NCI-H2029 (cell line): ENCODE measurements at regions not wholly inside any gene's neighbourhood (a gene's known extent, or its start where the extent isn't known, plus 50 kb on each side); places are given as distances from the start of the nearest gene placed in this dataset.

Source experiments
- DNase-seq: peaks from one replicate; lab custom pipeline; 2025; lab: John Stamatoyannopoulos, UW

- DNase-seq = no peak
Observed at GRCh38 chrX:42619068-42619467, 158.9 kb downstream of the PPP1R2C start.

GRCh38 chrX:42616981-42617380 is 161.0 kb downstream of the PPP1R2C start:
- DNase-seq = no peak

- DNase-seq = no peak
Observed at GRCh38 chrX:42615161-42615563, 162.8 kb downstream of the PPP1R2C start.

GRCh38 chrX:42606591-42606990 is 171.4 kb downstream of the PPP1R2C start:
- DNase-seq = no peak

DNA sequence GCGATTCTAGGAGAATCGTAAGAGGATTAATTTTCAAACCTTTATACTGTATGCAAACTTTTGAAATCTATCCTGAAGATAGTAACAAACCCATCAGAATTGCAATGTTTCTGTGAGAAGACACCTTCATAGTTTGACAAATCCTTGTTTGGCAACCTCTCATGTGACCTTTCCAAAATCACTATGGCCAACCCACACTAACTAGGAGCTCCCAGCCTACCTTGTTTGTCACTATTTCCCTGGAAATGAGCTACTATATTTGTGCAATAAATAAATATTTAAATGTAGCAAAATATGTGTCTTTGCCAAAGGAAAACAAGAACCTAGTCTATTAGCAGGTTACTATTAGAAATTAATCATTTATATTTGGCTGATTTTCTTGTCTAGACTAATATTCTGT is 173.7 kb downstream of the PPP1R2C start:
- no peak for DNase-seq

DNA sequence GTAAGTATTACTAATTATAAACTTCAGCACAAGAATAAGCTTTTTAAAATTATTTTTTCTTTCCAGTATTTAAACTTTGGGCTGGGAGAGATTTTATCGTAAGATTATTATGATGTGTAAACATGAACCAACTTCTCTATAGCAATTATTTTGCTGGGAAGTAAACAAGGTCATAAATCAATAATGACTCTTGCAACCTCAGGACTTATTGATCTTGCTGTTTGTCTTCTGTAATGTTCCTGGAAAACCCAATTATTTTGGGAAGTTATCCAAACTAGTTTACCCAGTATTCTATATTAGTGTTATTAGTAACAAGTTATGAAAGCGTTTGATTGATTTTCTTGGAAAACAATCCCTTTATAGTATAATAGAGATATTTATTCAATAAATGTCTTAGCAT is 174.9 kb downstream of the PPP1R2C start:
- DNase-seq = no peak

DNA sequence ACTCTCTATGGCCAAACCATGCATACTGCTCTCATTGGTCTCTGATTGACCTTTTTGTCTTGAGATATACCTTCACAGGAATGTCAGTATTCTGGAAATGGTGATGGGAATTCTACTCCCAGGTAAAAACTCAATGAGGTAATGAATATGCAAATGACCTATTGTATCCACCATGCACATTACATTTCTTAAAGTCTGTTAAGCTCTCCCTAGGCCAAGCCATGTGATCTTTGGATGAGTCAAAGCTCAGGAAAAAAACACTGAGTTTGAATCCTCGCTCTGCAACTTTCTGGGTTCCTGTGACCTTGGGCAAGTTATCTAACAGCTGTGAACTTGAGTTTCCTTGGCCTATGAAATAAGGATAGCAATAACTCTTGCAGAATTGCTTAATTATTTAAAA is 175.4 kb downstream of the PPP1R2C start:
- no peak for DNase-seq

DNA sequence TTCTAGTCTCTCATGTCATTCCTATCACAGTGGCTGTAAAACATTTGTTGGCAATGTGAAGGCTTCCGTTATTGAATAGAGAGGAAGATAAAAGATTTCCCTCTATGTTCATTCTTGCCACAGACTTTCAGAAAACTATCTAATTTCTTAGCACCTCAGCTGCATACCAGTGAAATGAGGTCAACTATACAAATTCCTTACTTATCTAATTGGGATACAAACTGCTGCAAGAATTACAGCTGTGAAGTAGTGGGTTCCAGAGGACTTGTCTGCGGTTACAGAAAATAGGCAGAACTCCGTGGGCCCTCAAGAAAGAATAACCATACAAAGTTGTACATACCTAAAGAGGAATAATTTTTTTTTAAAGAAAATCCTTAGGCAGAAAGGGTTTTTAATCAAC is 175.8 kb downstream of the PPP1R2C start:
- no peak for DNase-seq

DNA sequence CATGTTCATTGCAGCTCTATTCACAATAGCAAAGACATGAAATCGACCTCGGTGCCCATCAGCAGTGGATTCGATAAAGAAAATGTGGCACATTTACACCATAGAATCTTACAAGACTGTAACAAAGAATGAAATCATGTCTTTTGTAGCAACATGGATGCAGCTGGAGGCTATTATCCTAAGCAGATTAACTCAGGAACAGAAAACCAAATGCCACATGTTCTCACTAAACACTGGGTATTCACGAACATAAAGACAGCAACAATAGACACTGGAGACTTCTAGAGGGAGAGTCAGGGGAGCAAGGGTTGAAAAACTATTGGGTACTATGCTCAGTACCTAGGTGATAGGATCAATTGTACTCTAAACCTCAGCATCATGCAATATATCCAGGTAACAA is 180.5 kb downstream of the PPP1R2C start:
- no peak for DNase-seq

DNA sequence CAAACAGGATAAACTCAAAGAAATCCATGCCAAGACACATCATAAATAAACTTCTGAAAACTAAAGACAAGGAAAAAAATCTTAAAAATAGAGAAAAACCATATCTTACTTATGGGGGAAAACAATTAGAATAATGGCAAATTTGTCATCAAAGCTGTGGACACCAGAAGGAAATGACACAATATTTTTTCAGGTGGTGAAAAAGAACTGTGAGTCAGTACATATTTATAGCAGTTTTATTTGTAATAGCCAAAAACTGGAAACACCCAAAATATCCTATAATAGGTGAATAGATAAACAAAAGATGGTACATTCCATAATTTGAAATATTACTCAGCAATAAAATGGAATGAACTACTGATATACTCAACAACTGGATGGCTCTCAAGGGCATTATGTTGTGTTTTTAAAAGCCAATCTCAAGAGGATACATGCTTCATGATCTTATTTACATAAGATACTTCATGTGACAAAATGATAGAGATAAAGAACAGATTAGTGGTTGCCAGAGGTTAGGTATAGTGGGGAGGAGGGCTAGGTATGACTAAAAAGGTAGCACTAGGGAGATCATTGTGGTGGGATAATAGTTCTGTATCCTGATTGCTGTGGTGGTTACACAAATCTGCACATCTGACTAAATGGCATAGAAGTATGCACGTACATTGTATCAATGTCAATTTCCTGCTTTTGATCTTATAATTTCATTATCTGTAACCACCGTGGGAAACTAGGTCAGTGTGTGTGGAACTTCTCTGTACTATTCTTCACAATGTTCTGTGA is 191.9 kb downstream of the PPP1R2C start:
- peak; percentile 1 for DNase-seq

- peak; percentile 26 for DNase-seq
Observed at GRCh38 chrX:42577936-42578470, 200.0 kb downstream of the PPP1R2C start.

- no peak for DNase-seq
Observed at GRCh38 chrX:42567268-42567667, 210.7 kb downstream of the PPP1R2C start.

DNA sequence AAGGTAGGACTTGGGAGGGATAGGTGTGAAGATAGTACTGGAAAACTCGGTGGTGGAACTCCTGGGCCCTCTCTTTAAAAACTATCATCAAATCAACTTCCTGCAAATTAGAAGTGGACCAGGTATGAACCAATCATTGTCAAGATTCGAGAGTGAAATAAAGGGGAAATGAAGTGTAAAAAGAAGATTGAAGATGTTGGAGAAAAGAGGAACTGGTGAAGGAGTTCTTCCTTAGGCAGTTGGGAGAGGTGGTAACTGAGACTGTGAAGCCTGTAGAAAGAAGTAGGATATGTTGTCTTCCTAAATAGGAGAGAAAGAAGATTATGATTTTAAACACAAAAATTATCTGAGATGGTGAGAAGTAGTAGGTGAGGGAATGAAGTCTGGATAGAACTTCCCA is 212.2 kb downstream of the PPP1R2C start:
- no peak for DNase-seq

DNA sequence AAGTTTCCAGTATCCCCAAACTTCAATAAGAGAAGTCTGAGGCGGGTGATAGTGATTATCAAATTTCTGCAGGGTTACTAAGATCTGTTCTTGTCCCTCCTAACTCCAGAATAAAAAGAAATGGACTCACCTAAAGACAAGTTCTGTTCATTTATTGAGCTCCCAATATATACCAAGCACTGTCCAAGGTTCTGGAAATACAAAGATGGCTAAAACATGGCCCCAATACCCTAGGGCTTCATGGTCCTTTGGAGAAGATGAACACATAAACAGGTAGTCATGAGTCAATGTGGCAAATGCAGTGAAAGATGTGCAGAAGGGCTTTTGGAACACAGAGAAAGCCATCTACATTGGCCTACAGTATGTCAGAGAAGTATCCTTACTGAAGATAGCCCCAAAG is 231.2 kb downstream of the PPP1R2C start:
- no peak for DNase-seq

DNA sequence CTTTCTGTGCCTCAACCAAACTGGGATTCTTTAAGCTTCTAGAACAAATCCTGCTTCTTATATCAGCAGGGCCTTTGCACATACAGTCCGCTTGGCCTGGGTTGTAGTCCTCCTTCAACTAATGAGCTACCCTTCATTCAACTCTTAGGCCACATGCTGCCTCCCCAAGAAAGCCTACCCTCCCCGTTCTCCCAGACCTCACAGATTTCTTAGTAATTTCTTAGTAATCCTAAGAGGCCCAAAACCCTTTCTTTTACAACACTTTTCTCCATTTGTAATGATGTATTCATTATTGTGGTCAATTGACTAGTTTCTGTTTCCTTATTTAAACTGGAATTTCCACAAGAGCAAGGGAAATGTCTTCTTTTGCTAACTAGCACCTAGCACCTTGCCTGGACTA is 233.1 kb downstream of the PPP1R2C start:
- no peak for DNase-seq

DNA sequence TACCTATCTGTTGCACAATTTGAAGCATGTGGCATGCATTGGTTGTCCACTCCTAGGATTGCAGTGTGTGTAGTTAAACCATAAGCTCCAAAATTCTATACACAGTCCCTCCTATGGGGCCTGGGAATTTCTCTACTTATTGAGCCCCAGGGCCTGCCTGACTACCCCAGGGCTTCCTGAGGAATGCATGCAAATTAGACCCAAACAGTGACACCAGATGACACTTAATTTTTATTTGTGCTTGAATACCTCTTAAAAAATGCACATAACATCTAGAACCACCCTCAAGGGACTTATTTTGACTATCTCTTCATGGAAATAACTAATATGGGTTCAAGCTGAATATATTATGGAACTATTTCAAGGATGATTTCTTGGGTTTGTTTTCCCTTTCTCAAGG is 236.4 kb downstream of the PPP1R2C start:
- no peak for DNase-seq

DNA sequence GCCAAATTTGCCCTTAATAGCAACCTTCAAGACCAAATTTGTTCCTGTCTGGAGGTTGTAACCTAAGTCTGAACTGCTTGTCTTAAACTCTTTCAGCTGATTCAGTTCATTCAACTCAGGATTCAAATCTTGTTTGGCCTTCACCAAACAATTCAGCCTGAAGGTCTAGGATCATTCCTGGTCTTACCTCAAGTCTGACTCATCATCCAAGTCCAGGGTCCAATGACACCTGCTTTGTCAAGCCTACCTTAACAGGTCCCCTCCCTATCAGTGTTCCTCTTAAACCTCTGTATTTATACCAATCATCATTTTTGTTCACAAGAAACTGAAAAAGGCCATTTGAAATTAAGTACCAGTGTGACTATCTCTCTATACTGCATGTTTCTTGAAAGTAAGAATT is 237.8 kb downstream of the PPP1R2C start:
- no peak for DNase-seq

DNA sequence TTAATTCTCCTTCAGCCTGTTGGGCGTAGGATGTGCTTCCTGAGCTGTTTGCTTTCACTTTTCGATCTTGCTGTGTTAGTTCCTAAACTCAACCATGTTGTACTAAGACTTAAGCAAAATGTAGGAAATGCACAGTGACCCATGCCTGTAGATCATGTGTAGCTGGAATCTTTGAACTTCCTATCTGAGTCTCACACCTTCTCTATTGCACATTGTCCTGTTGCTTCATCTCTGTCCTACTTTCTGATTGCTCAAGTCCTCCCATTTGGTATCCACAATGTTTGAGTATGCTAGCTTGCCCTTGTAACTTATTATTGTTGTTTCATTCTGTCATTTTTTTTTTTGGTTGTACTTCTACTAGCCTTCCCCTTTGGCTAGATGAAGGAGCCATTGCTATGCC is 239.6 kb downstream of the PPP1R2C start:
- no peak for DNase-seq

DNA sequence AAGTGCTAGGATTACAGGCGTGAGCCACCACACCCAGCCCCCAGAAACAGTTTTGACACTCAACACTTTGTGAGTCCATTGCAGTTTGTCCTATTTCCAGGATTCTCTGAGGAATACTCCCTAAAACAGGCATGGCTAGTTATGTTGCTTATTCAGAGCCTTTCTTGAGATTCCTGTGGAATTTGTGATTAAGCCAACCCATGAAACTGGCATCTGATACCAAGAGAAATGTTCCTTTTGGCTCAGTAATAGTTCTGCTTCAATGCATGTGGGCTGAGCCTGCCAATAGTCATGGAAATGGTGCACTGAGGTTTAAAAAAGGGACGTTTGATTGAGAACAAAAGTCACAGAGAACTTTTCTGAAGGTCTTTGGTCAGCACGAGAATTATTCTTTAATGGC is 241.7 kb downstream of the PPP1R2C start:
- DNase-seq = no peak

GRCh38 chrX:42535233-42535632 is 242.7 kb downstream of the PPP1R2C start:
- DNase-seq = no peak

DNA sequence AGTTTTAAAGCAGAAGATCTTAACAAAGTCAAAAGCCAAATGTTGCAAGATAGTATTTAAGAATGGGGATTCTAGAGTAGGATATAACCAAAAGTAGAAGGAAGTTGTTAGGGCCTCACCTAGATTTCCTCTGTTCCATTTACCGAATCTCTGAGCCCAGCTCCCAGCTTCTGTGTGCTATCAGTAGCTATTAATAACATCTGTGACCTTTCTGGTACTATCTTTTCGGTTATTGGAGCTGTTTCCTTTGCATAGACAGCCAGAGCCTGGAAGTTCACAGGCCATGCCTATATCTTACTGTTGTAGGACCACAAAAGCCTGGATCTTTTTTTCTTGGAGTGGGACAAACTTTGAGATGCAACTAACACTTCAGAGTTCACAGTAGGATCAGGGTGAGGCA is 244.2 kb downstream of the PPP1R2C start:
- DNase-seq = no peak

DNA sequence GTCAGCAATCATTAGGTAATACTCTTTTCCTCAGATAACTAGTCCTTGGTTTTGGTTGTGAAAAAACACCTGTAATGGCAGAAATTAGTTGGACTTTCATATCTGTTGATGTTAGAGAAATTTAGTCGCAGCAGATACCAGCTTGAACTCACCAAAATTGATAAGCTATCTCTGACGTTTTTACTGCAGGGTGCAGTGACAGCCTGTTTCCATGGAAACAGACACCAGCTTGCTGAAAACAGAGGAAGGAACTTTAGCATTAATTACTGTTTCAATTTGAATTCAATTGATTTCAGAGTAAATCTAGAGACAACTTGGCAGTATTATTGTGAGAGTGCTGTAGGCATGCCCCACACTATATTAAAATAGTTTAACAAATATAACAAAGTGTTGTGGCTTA is 246.5 kb downstream of the PPP1R2C start:
- DNase-seq = no peak

GRCh38 chrX:42530027-42530426 is 247.9 kb downstream of the PPP1R2C start:
- DNase-seq = no peak

GRCh38 chrX:42524379-42524778 is 253.6 kb downstream of the PPP1R2C start:
- no peak for DNase-seq
